Gastrocnemius medialis (tissue), 4 donors: ENCODE measurements at regions not wholly inside any gene's neighbourhood (a gene's known extent, or its start where the extent isn't known, plus 50 kb on each side); places are given as distances from the start of the nearest gene placed in this dataset.

Experiments used
- ATAC-seq, 2 donors: fragments of 150-250 bp; one replicate each; pipeline ENCODE4 v1.9.1; 2016
- DNase-seq, 2 donors: peaks; one replicate each; pipeline ENCODE4 v3.0.0-alpha.2; 2019
- H3K27ac ChIP-seq, 4 donors: fragments of 200-600 bp; sonication (generic); 1 replicate in 1 of 4; 2 replicates in 3 of 4; pipeline ENCODE4 v1.5.1; 2016 to 2018; ENCODE audit warnings: mild to moderate bottlenecking in 2 of 4, moderate library complexity in 1 of 4
- H3K27me3 ChIP-seq, 3 donors: fragments of 200-600 bp; sonication (generic) in 2 of 3; 1 replicate in 1 of 3; 2 replicates in 2 of 3; pipeline versions ENCODE4 v1.5.1 to v1.6.0; 2016 to 2019; ENCODE audit warnings: mild to moderate bottlenecking in 1 of 3, moderate library complexity in 1 of 3
- H3K36me3 ChIP-seq, 2 donors: fragments of 200-600 bp; sonication (generic) in 1 of 2; one replicate each; pipeline ENCODE4 v1.5.1; 2017 to 2018
- H3K4me1 ChIP-seq, 2 donors: fragments of 200-600 bp; sonication (generic) in 1 of 2; one replicate each; pipeline ENCODE4 v1.5.1; 2016 to 2017; ENCODE audit warnings: mild to moderate bottlenecking in 2 of 2
- H3K4me3 ChIP-seq, 4 donors: fragments of 200-600 bp; sonication (generic) in 3 of 4; 1 replicate in 1 of 4; 2 replicates in 3 of 4; pipeline ENCODE4 v1.5.1; 2016 to 2019; ENCODE audit warnings: mild to moderate bottlenecking in 2 of 4
- H3K9me3 ChIP-seq, 3 donors: fragments of 200-600 bp; sonication (generic) in 2 of 3; 1 replicate in 1 of 3; 2 replicates in 2 of 3; pipeline ENCODE4 v1.5.1; 2016 to 2019
- POLR2A ChIP-seq, 2 donors: fragments of 450-650 bp; IDR thresholded peaks; one replicate each; pipeline ENCODE4 v1.6.1; 2017; ENCODE audit warnings: antibody characterized with exemption in 2 of 2, mild to moderate bottlenecking in 2 of 2, moderate library complexity in 2 of 2
- in situ Hi-C, 4 donors: fragments of 200-750 bp; cut with MboI; loops; one replicate each; pipeline versions ENCODE4 v1.15.0 to v1.8.0; 2017; ENCODE audit warnings: low sequenced_read_pairs in 4 of 4
- intact Hi-C: fragments of 100-400 bp; cut with DNase I; formaldehyde crosslinking; loops from one replicate; pipeline ENCODE4 v1.15.1; 2023; ENCODE audit warnings: low total_unique reads
- TF ChIP-seq, protein P1 (sequence below), 5 experiments: fragments of 450-650 bp in 3 of 5; fragments of 200-600 bp in 2 of 5; sonication (generic) in 2 of 5; IDR thresholded peaks in 4 of 5; conservative IDR thresholded peaks in 1 of 5; 1 replicate in 4 of 5; 2 replicates in 1 of 5; pipeline ENCODE4 v1.5.1; 2016 to 2019; ENCODE audit warnings: antibody characterized with exemption in 5 of 5, mild to moderate bottlenecking in 3 of 5, moderate library complexity in 3 of 5

DNA sequence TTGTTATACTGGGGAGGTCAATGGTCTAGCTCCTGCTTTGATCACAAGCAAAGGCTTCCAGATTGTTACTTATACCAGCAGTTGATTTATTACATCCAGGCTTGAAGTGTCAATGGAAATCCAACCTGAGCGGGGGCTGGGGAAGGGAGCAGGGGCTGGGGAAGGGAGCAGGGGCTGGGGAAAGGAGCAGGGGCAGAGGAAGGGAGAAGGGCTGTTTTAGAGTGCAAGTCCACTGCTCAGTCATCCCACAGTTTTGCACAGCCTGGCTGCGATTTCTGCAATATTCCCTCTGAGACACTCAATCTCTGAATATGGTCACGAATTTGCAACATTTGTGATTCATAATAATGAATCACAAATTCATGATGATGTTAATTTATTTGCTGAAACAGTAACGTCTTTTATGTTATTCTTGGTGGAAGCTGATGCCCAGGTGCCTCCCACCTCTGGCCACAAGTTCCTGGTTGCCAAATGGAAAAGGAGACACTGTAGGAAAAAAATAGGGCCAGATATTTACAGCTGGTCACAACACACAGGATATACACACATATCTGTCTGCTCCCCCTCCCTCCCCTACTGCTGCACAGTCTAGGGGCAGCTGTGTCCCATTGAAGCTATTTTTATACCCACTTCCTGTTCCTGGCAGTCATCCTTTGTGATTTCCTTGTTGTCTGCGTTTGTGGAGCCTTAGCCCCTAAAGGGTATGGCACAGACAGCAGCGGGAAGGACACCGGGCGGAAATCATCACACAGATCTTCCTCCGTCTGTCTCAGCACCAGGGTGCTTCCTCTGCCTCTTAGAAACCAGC lies 325.1 kb downstream of the GADD45G start:
- in situ Hi-C loops (no loop called here), intact Hi-C loops (loop anchor here (5.0 kb wide), 1 partner anchor 38 kb away; no protein-coding TSS in a partner anchor)
- Histone ChIP-seq H3K27ac (no peak overlapping the region), H3K4me3 (no peak overlapping the region), H3K36me3 (no peaks in the 10 kb centered on the region), H3K27me3 (no peaks in the 10 kb centered on the region), H3K4me1 (peaks cover 16 to 25% of the 10 kb centered on the region in 2 donors), H3K9me3 (no peaks in the 10 kb centered on the region)
- TF ChIP-seq POLR2A (IDR thresholded peaks at IDR 0.05) = no peak
- TF ChIP-seq, protein P1, sequence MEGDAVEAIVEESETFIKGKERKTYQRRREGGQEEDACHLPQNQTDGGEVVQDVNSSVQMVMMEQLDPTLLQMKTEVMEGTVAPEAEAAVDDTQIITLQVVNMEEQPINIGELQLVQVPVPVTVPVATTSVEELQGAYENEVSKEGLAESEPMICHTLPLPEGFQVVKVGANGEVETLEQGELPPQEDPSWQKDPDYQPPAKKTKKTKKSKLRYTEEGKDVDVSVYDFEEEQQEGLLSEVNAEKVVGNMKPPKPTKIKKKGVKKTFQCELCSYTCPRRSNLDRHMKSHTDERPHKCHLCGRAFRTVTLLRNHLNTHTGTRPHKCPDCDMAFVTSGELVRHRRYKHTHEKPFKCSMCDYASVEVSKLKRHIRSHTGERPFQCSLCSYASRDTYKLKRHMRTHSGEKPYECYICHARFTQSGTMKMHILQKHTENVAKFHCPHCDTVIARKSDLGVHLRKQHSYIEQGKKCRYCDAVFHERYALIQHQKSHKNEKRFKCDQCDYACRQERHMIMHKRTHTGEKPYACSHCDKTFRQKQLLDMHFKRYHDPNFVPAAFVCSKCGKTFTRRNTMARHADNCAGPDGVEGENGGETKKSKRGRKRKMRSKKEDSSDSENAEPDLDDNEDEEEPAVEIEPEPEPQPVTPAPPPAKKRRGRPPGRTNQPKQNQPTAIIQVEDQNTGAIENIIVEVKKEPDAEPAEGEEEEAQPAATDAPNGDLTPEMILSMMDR (IDR thresholded peaks at IDR 0.05 in 4 of 5, conservative IDR thresholded peaks at IDR 0.05 in 1 of 5) = no peak
- ATAC-seq (peak; percentile 21 to 63), DNase-seq (no peak)

DNA sequence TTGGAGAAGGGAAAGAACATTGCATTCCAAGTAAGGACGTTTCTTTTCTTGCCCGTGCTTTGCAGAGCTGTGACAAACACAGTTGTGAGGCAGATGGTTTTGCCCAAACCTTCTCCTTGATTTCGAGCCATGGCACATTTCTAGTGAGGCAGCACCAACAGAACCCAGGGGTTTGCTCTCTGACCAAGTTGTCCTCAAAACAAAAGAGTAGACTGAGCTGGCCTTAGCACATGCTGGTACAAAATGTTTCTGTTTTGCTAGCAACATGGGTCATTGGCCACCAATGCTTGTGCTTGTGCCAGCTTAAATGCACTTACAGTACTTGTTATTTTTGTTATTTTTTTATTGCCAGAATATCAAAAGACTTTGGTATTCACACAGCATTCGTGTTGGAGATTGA lies 328.8 kb downstream of the GADD45G start:
- DNase-seq (no peak), ATAC-seq (peak in 1 of 2 donors; percentile 74)
- intact Hi-C loops = loop anchor here (5.0 kb wide), 1 partner anchor 41 kb away; no protein-coding TSS in a partner anchor
- Histone ChIP-seq H3K36me3 (no peaks in the 10 kb centered on the region), H3K27ac (no peak overlapping the region), H3K4me3 (no peak overlapping the region), H3K4me1 (peaks cover 26 to 29% of the 10 kb centered on the region in 2 donors), H3K27me3 (no peaks in the 10 kb centered on the region), H3K9me3 (no peaks in the 10 kb centered on the region)
- in situ Hi-C loops = no loop called here
- no peak for TF ChIP-seq POLR2A (IDR thresholded peaks at IDR 0.05)
- TF ChIP-seq, protein P1 (IDR thresholded peaks at IDR 0.05 in 4 of 5, conservative IDR thresholded peaks at IDR 0.05 in 1 of 5) = no peak

DNA sequence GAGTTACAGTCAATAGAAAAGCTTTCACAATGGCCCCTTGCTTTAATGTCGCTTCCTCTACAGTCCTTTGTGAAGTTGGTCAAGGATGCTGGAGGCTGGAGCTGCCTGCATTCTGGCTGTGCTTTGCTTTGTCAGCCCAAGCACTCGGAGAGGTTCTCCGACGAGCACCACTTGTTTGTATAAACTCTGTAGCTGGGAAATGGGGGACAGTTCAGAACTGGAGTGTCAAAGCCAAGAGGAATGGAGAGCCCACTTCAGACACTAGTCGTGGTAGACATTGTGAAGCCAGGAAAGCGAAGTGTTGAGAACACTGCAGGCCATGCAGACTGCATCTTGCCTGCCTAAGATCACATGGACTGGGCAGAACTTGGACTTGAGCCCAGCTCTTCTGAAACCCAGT lies 330.3 kb downstream of the GADD45G start:
- Histone ChIP-seq H3K9me3 (no peaks in the 10 kb centered on the region), H3K27ac (no peak overlapping the region), H3K4me1 (peaks cover 12 to 14% of the 10 kb centered on the region in 2 donors), H3K36me3 (no peaks in the 10 kb centered on the region), H3K4me3 (no peak overlapping the region), H3K27me3 (no peaks in the 10 kb centered on the region)
- DNase-seq = no peak
- ATAC-seq = no peak
- in situ Hi-C loops (no loop called here), intact Hi-C loops (no loop called here)
- TF ChIP-seq, protein P1 (IDR thresholded peaks at IDR 0.05 in 4 of 5, conservative IDR thresholded peaks at IDR 0.05 in 1 of 5) = no peak
- no peak for TF ChIP-seq POLR2A (IDR thresholded peaks at IDR 0.05)

DNA sequence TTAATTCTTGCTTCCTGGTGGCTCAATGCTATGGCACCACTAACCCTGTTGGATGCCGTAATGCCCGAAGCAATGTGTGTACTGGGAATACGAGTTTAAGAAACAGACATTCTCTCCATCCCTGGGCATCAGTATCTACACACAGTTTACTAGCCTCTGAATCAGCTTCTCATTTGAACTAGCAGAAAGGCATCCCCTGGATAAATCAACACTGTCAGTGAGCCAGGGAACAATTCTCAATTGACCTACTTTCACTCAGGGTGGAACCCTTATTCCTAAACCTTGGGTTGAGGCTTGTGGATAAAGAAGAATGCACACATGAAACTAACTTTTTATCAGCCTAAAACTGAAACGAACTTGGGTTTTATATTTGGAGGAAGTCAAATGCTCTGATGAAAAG lies 331.0 kb downstream of the GADD45G start:
- DNase-seq = no peak
- Histone ChIP-seq H3K27me3 (no peaks in the 10 kb centered on the region), H3K4me1 (peaks cover 10 to 11% of the 10 kb centered on the region in 2 donors), H3K27ac (no peak overlapping the region), H3K36me3 (no peaks in the 10 kb centered on the region), H3K4me3 (no peak overlapping the region), H3K9me3 (no peaks in the 10 kb centered on the region)
- TF ChIP-seq, protein P1 (IDR thresholded peaks at IDR 0.05 in 4 of 5, conservative IDR thresholded peaks at IDR 0.05 in 1 of 5) = no peak
- TF ChIP-seq POLR2A (IDR thresholded peaks at IDR 0.05) = no peak
- no peak for ATAC-seq
- intact Hi-C loops (no loop called here), in situ Hi-C loops (no loop called here)
